ENCODE measurements at regions not wholly inside any gene's neighbourhood (a gene's known extent, or its start where the extent isn't known, plus 50 kb on each side); places are given as distances from the start of the nearest gene placed in this dataset.

- intact Hi-C loops (cut with DNase I; ENCODE audit: low total_unique reads) (no loop called here), in situ Hi-C loops (cut with MboI; ENCODE audit: low sequenced_read_pairs in 4 of 4) (no loop called here)
- ATAC-seq (no peak), DNase-seq (no peak)
- Histone ChIP-seq H3K9me3 (no peaks in the 10 kb centered on the region), H3K36me3 (no peaks in the 10 kb centered on the region), H3K27ac (no peak overlapping the region), H3K4me3 (no peak overlapping the region), H3K4me1 (no peaks in the 10 kb centered on the region), H3K27me3 (no peaks in the 10 kb centered on the region)
- no peak for TF ChIP-seq POLR2A (IDR thresholded peaks at IDR 0.05)
- no peak for TF ChIP-seq CTCF (IDR thresholded peaks at IDR 0.05 in 4 of 5, conservative IDR thresholded peaks at IDR 0.05 in 1 of 5)
Measured at GRCh38 chr1:221302810-221303209, 423.6 kb downstream of the HLX start.

GRCh38 chr1:221303623-221304022 lies 424.4 kb downstream of the HLX start:
- no peak overlapping the region for H3K27ac ChIP-seq
- DNase-seq (no peak), ATAC-seq (no peak)
- no peaks in the 10 kb centered on the region for H3K36me3 ChIP-seq
- intact Hi-C loops (cut with DNase I; ENCODE audit: low total_unique reads): no loop called here
- no peaks in the 10 kb centered on the region for H3K27me3 ChIP-seq
- in situ Hi-C loops (cut with MboI; ENCODE audit: low sequenced_read_pairs in 4 of 4): no loop called here
- TF ChIP-seq CTCF (IDR thresholded peaks at IDR 0.05 in 4 of 5, conservative IDR thresholded peaks at IDR 0.05 in 1 of 5): no peak
- no peak for TF ChIP-seq POLR2A (IDR thresholded peaks at IDR 0.05)
- no peaks in the 10 kb centered on the region for H3K4me1 ChIP-seq
- no peaks in the 10 kb centered on the region for H3K9me3 ChIP-seq
- no peak overlapping the region for H3K4me3 ChIP-seq

- Histone ChIP-seq H3K4me1 (no peaks in the 10 kb centered on the region), H3K9me3 (no peaks in the 10 kb centered on the region), H3K36me3 (no peaks in the 10 kb centered on the region), H3K4me3 (no peak overlapping the region), H3K27me3 (no peaks in the 10 kb centered on the region), H3K27ac (no peak overlapping the region)
- ATAC-seq (no peak), DNase-seq (no peak)
- in situ Hi-C loops (cut with MboI; ENCODE audit: low sequenced_read_pairs in 4 of 4): no loop called here
- intact Hi-C loops (cut with DNase I; ENCODE audit: low total_unique reads): no loop called here
- no peak for TF ChIP-seq CTCF (IDR thresholded peaks at IDR 0.05 in 4 of 5, conservative IDR thresholded peaks at IDR 0.05 in 1 of 5)
- no peak for TF ChIP-seq POLR2A (IDR thresholded peaks at IDR 0.05)
Measured at GRCh38 chr1:221306239-221306638, 427.0 kb downstream of the HLX start.

- no peaks in the 10 kb centered on the region for H3K4me1 ChIP-seq
- DNase-seq (no peak), ATAC-seq (no peak)
- H3K27me3 ChIP-seq: no peaks in the 10 kb centered on the region
- H3K4me3 ChIP-seq: no peak overlapping the region
- H3K36me3 ChIP-seq: no peaks in the 10 kb centered on the region
- no peaks in the 10 kb centered on the region for H3K9me3 ChIP-seq
- in situ Hi-C loops (cut with MboI; ENCODE audit: low sequenced_read_pairs in 4 of 4) (no loop called here), intact Hi-C loops (cut with DNase I; ENCODE audit: low total_unique reads) (no loop called here)
- H3K27ac ChIP-seq: no peak overlapping the region
- TF ChIP-seq POLR2A (IDR thresholded peaks at IDR 0.05) (no peak), CTCF (IDR thresholded peaks at IDR 0.05 in 4 of 5, conservative IDR thresholded peaks at IDR 0.05 in 1 of 5) (no peak)
Measured at GRCh38 chr1:221308534-221309511, 429.6 kb downstream of the HLX start.
